MCF 10A (cell line): ENCODE measurements at regions not wholly inside any gene's neighbourhood (a gene's known extent, or its start where the extent isn't known, plus 50 kb on each side); places are given as distances from the start of the nearest gene placed in this dataset.

Experiments
- BruUV-seq: library from RNA; stranded (reverse); fragments of 400-500 nt; replicated peaks from 2 replicates; lab custom pipeline; 2021; lab: Mats Ljungman, UMichigan
- CTCF ChIA-PET: fragments of 300-600 bp; sonication (Branson Sonifier 250); formaldehyde crosslinking; extraction: SDS; loops from one replicate; lab custom pipeline; 2021; ENCODE audit warnings: antibody characterized with exemption, inconsistent platforms; lab: Yijun Ruan, JAX
- POLR2A ChIA-PET: fragments of 300-600, 350-650 bp; sonication (Branson Sonifier 250); formaldehyde crosslinking; extraction: SDS; loops from one replicate; lab custom pipeline; 2020; ENCODE audit warnings: antibody characterized with exemption, inconsistent platforms; lab: Yijun Ruan, JAX
- DNase-seq: peaks from one replicate; pipeline ENCODE4 v3.0.0-alpha.2; 2018; ENCODE audit not compliant: unreplicated experiment
- H3K27ac Mint-ChIP-seq: one replicate; pipeline ENCODE4 v1.8.0; 2022; ENCODE audit warnings: mild to moderate bottlenecking, low read depth, mixed read lengths; ENCODE audit not compliant: unreplicated experiment
- H3K27me3 Mint-ChIP-seq: one replicate; pipeline ENCODE4 v1.8.0; 2022; ENCODE audit warnings: mixed read lengths; ENCODE audit not compliant: insufficient read depth, unreplicated experiment
- H3K36me3 Mint-ChIP-seq: one replicate; pipeline ENCODE4 v1.8.0; 2022; ENCODE audit warnings: mild to moderate bottlenecking, moderate library complexity, mixed read lengths; ENCODE audit not compliant: insufficient read depth, unreplicated experiment
- H3K4me1 Mint-ChIP-seq: one replicate; pipeline ENCODE4 v1.8.0; 2022; ENCODE audit warnings: mixed read lengths; ENCODE audit not compliant: insufficient read depth, unreplicated experiment
- H3K4me3 Mint-ChIP-seq: one replicate; pipeline ENCODE4 v1.8.0; 2022; ENCODE audit warnings: mild to moderate bottlenecking, moderate library complexity, mixed read lengths; ENCODE audit not compliant: unreplicated experiment
- H3K9me3 Mint-ChIP-seq: one replicate; pipeline ENCODE4 v1.8.0; 2022; ENCODE audit warnings: mixed read lengths; ENCODE audit not compliant: unreplicated experiment
- CTCF ChIP-seq: fragments of 200-600 bp; IDR thresholded peaks from one replicate; pipeline ENCODE4 v1.8.0; 2022; ENCODE audit warnings: antibody characterized with exemption, mild to moderate bottlenecking; ENCODE audit not compliant: unreplicated experiment
- intact Hi-C: fragments of 100-400 bp; cut with micrococcal nuclease; formaldehyde crosslinking; loops from 2 replicates; pipeline ENCODE4 v1.14.1; 2022

- ChIA-PET CTCF (no interaction called here), POLR2A (no interaction called here)
- no peak for TF ChIP-seq CTCF
- Mint-ChIP-seq H3K27me3 (peaks cover 19% of the 10 kb centered on the region), H3K36me3 (no peaks in the 10 kb centered on the region), H3K27ac (no peak overlapping the region), H3K4me1 (no peaks in the 10 kb centered on the region), H3K9me3 (no peaks in the 10 kb centered on the region), H3K4me3 (no peak overlapping the region)
- DNase-seq: no peak
- intact Hi-C loops: no loop called here
- BruUV-seq: no TSS peak
Observed at GRCh38 chr1:30339866-30340265, 383.5 kb downstream of the MATN1 start.

- POLR2A ChIA-PET: no interaction called here
- Mint-ChIP-seq H3K4me1 (no peaks in the 10 kb centered on the region), H3K36me3 (no peaks in the 10 kb centered on the region), H3K9me3 (no peaks in the 10 kb centered on the region), H3K27ac (no peak overlapping the region), H3K4me3 (no peak overlapping the region), H3K27me3 (peaks cover 11% of the 10 kb centered on the region)
- no peak for TF ChIP-seq CTCF
- intact Hi-C loops: no loop called here
- CTCF ChIA-PET: no interaction called here
- DNase-seq: no peak
- no TSS peak for BruUV-seq
Observed at GRCh38 chr1:30338765-30339164, 384.6 kb downstream of the MATN1 start.

GRCh38 chr1:30337324-30337620, 386.1 kb downstream of the MATN1 start:
- Mint-ChIP-seq H3K36me3 (no peaks in the 10 kb centered on the region), H3K4me3 (no peak overlapping the region), H3K27ac (no peak overlapping the region), H3K27me3 (no peaks in the 10 kb centered on the region), H3K4me1 (no peaks in the 10 kb centered on the region), H3K9me3 (no peaks in the 10 kb centered on the region)
- ChIA-PET CTCF (no interaction called here), POLR2A (interaction anchor here (0.6 to 1.2 kb wide), 2 partner anchors 14 to 59 kb away, joined by 3 read pairs; no protein-coding TSS in a partner anchor)
- no peak for DNase-seq
- no peak for TF ChIP-seq CTCF
- intact Hi-C loops: no loop called here
- BruUV-seq: no TSS peak

- no peak for TF ChIP-seq CTCF
- BruUV-seq: no TSS peak
- Mint-ChIP-seq H3K9me3 (no peaks in the 10 kb centered on the region), H3K27me3 (no peaks in the 10 kb centered on the region), H3K27ac (no peak overlapping the region), H3K36me3 (no peaks in the 10 kb centered on the region), H3K4me1 (no peaks in the 10 kb centered on the region), H3K4me3 (no peak overlapping the region)
- no peak for DNase-seq
- intact Hi-C loops: no loop called here
- ChIA-PET CTCF (no interaction called here), POLR2A (interaction anchor here (0.6 to 1.2 kb wide), 2 partner anchors 15 to 60 kb away, joined by 3 read pairs; no protein-coding TSS in a partner anchor)
Observed at GRCh38 chr1:30336550-30337323, 386.6 kb downstream of the MATN1 start.
